ENCODE measurements at regions not wholly inside any gene's neighbourhood (a gene's known extent, or its start where the extent isn't known, plus 50 kb on each side); places are given as distances from the start of the nearest gene placed in this dataset.

DNA sequence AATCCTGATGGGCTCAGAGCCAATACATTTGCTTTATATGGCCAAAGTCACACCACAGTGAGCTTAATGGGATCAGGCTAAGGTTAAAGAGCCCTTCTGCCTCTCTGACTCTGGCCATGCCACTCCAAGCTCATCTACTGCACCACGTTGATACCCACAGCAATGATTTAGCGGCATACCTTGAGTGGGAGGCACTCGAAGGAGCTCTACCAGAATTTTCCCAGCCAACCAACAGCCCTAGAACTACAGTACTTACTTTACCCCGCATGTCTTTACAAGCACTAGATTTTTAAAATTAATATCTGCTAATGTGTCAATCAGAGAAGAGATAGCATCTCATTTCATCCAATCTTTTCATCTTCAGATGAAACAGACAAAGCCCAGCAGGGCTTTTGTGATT, 300.5 kb downstream of the GRIN2B start:
- no peak for DNase-seq (ENCODE audit: low spot score)

DNA sequence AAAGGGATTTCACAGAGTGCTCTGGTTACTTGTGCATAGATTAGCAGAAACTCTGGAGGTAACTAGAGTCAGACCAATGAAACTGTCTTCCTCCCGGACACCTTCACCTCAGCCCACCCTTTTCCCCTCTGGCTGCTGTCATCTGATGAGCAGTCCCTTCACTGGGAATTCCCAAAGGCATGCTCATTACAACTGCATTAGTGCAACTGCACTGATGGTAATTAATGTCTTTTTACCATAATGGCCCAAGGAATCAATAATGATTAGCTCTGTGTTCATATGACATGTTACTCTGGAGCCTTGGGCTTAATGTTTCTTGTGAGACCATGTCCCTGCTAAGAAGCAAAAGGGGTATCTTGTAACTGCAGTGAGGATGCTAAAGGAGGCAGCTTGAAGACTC, 304.5 kb downstream of the GRIN2B start:
- no peak for DNase-seq (ENCODE audit: low spot score)

DNA sequence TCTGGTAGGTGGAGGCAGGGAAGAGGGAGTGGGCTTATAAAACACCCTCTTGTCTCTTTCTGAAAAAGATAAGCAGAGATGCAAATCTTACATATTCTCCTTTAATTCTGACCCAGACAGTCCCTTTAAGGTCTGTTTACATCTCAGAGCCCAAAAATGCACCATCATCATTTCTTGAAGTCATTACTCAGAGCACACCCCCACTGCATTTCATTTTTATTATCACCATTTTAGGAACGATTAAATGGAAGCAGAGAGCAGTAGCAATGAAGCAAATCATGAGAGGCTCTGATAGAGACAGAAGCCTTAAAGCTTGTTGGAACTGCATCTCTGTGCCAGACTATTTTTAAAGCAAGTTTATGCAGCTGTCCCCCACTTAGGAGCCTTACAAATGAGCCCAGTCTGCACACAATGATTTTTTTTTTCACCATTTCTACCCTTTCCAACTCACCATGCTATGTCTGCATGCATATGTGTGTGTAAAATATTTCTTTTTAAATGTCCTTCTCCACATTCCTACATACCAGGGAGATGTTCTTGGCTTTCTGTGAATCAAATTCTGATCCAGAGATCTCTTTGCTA, 311.0 kb downstream of the GRIN2B start:
- DNase-seq (ENCODE audit: low spot score), result no peak

DNA sequence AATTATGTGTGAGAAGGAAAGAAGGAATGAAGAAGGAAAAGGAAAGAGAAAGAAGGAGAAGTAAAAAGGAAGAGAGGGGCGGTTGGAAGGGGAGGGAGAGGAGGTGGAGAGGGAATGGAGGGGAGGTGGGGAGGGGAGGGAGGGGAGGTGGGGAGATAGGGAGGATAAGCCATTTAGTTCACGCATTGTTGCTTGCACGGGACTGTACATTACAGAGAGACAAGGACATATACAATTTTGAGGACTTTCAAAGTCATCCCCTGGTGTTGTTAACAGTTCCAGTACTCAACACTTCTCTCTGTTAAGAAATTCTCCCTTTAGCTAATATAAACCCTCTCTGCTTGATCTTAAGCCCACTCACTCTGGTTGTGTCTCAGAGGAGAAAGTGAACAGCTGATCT, 312.5 kb downstream of the GRIN2B start:
- no peak for DNase-seq (ENCODE audit: low spot score)

DNA sequence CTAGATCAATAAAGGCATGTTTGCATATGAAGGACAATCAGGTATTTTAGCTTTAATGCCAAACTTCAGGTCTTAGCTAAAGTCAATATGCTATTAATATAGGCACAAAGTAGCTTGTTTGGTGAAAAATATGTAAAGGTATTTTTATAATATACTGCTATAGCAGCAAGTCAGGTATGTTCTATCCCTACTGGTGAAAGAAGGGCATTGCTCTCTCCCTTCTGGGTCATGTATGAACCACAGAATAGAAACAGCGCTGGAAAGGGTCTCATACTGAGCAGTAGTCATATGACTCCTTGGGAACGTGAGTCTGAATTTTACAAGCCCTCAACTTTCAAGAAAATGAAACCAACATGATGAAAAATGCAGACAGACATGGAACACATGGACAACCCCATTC, 314.6 kb downstream of the GRIN2B start:
- no peak for DNase-seq (ENCODE audit: low spot score)

DNA sequence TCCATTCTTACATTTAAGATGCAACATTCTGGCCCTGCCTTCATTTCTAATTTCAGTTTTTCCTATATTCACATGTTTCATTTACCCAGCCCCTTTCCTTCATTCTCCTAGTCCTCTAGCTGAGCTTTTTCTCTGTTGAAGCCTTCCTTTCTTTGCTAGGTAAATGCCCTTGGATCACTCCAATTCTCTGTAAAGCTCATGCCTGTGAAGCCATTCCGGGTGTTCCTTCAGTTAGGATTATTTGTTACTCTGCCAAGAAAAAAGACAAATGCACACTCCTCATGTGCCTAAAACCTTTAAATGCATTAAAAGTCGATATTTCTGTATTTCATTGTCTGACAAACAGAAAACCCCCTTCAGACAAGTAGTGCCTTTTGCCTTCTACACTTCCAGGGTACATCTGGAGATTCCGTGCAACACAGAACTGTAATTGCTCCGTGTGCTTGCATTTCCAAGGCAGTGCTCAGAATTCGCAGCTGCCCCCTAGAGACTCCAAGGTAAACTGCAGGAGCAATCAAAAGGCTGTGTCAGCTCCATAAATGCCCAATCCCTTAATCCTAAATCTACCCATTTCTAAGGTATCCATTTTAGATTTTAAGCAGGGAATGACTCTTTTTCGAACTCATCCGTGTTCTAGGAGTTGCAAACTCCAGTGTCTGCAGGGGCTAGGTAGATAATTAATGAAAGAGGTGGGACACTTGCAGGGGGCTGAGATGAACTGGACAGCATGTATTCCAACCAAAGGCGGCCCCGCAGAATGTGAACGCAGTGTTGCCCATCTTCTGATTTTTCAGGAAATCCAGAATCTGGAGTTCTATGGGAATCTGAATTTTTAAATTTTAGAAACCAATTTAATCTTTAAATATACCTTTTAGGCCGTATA, 320.2 kb downstream of the GRIN2B start:
- DNase-seq (ENCODE audit: low spot score), result peak; percentile 31

DNA sequence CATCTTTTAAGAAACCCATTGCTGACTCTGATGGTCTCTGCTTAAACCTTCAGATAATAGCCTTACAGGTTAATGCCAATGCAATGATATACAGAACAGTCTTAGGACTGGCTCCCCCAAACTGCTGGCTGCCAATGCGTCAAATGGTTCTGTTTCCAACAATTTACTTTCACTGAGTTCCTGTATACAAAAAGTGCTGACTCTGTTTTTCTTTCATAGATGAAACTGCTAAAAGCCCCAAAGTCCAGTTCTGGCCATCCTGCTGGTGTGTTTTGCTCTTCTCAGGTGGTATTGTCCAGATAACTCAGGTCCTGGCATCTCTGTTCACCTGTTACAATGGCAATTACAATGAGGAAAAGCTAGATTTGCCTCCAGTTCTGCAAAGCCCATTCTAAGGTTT, 326.9 kb downstream of the GRIN2B start:
- DNase-seq (ENCODE audit: low spot score), result no peak

DNA sequence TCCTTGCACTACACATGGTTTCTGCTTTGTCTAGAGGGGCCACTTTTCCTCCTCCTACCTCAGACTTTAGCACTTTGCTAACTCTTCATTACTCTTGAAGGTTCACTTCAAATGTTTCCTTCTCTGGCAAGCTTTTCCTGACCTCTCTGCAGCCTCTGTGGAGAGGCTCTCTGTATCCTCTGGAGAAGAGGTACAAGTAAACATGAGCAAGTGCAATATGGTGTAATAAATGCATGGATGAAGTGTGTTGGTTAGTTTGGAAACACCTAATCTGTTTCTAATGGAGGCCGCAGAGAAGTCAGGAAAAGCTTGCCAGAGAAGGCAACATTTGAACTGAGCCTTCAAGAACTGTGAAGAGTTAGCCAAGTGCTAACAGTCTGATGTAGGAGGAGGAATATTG, 329.3 kb downstream of the GRIN2B start:
- DNase-seq (ENCODE audit: low spot score), result no peak

DNA sequence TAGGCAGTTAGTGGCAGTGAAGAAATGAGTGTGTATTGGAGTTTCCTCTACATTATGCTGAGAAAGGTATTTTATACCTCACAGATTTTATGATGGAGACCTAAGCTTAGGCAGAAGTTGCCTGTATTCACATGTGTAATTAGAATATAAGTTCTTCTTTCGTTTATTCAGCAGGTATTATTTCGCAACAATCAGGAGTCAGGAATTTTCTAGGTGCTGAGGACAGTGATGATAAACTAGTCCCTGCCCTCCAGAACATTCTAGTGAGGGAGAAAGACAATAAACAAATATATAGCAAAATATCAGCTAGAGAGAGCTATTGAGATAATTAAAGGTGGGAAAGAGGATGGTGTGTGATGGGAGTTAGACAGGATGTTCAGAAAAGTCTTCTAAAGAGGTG, 345.7 kb downstream of the GRIN2B start:
- DNase-seq (ENCODE audit: low spot score), result no peak

DNA sequence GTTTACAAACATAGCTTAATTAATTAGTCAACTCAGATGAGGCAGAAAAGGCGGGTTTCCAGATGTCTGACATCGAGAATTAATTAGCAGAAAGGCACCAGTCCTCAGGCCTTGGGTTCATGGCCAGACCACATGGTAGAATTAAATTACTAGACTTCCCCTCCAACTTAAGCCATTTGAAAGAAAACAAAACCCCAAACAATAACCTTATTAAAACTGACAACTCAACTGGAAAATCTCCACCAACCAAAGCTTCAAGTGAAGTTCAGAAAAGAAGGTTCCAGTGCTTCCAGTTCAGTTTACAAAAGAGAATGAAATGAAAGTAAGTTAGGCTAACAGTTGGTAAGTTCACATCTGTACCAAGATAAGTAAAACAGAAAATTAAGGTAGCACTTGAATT, 349.5 kb downstream of the GRIN2B start:
- no peak for DNase-seq (ENCODE audit: low spot score)

DNA sequence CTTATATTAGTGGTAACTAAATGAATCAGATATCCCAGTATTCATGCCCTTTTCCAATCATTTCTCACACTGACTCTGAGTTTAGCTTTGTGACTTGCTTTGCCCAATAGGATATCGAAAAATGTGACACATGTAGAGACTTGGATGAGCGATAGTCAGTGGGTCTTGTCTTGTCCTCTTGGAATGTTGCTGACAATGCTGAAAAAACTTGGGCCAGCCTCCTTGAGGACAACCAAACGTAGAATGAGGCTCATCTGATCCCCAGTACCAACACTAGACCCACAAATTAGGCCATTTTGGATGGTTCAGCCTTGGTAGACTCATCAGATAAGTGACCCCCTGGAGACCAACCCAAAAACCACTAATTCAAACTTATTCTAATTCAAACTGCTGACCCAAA, 351.0 kb downstream of the GRIN2B start:
- DNase-seq (ENCODE audit: low spot score), result no peak

DNA sequence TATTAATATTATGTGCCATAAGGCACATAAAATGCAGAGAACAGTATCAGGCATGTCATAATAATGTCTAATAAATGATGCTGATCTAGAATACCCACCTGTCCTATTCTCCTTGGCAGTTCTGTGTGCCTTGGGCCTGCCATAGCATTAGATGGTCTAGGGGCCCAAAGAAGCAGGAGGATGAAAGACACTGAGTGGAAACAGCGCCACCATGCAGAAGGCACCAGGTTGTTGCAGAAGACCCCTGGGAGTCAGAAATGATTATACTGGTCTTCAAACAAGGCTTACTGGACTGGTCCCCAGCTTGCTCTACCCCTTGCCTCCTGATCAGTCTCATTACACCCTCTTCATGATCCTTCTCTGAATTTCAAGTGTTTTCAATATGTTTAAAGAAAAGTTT, 353.3 kb downstream of the GRIN2B start:
- no peak for DNase-seq (ENCODE audit: low spot score)

DNA sequence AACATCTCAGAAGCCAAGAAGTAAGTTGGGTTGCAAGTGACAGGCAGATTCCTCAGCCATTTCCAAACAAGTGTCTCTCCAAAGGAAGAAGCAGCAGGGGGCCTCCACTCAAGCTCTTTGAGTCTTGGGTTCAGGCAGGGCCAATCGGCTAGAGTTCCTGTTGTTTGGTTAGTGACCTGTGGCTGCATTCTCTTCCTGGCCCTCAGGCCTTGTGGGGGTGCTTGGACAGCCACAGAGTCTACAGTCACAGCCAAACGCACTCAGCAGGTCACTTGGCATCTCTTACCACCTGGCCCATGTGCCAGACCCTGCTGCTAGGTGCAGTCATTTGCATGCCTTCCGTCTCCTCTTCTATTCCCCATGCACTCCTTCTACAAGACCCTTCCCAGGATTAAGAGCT, 353.9 kb downstream of the GRIN2B start:
- no peak for DNase-seq (ENCODE audit: low spot score)

DNA sequence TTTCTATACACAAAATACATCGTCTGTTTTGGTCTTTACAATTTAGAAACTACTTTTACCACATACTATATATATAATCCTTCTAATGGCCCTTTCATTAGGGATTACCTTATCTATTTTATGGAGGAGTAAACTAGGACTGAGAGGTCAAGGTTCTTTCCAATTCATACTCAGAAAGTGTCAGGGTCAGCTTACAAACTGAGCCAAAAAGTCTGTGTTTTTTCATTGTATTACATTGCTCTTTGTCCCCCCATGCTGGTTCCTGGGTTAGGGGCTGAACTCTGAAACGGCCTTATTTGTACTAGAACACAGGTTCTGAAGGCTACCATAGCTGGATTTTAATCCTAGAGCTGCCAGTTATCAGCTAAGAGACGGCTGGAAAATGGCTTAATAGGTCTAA, 368.1 kb downstream of the GRIN2B start:
- DNase-seq (ENCODE audit: low spot score), result no peak

DNA sequence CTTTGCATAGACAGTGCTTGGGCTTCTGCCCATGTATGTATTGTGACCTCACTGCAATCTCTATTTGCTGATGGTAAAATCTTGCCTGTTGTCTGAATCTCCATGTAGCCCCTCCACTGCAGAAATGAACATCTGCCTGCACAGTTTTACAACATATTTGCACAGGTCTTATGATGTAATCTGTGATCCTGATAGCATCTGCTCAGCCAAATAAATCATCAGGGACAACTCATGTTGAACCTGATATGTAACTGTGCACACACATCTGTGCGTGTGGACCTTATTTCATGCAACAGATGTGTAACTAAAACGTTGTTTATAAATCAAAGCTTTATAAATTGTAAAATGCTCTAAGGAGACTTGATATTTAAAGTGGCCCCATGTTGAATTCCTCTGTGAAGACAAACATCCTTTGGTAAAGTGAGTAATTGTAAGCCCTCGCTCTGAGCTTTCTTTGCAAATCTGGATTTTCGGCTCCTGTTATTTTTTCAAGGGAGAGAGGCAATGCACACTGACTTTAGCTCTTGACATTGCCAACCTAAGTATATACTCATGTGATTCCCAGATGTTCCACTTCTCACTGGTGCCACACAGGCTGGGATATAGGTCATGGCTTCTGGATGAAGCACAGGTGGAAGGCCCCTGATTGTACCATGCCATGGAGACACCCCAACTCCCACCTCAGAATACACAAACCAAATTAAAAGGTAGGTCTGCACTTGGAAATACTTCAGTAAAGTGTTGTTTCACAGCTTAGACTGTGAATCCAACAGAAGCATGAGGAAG, 371.3 kb downstream of the GRIN2B start:
- DNase-seq (ENCODE audit: low spot score), result no peak

DNA sequence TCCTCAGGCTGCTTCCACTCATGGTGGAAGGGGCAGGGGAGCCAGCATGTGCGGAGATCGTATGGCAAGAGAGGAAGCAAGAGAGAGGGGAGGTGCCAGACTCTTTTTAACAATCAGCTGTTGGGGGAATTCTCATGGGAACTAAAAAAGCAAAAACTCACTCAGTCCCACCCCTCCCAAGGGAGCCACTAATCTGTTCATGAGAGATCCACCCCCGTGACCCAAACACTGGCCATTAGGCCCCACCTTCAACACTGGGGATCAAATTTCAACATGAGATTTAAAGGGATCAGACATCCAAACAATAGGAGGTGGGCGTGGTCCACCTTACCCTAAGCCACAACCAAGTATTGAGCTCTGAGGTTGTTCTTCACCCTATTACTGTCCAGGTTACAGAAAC, 375.1 kb downstream of the GRIN2B start:
- DNase-seq (ENCODE audit: low spot score), result no peak

DNA sequence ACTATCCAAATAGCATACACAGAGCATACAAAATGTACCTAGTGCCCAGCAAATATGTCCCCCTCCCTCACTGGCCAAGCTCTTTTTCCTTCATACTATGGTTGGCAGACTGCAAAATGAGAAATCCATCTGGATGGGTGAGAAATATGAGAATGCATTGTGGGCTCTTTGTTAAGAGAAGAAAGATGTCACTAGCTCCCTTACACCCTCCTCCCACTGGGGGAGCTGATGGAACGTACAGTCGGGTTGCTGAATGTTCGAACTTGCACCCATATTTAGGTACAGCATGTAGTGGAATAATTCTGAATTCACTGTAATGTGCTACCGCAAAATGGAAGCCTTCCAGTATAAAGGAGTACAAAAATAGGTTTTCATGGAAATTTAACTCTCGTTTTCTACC, 377.4 kb downstream of the GRIN2B start:
- DNase-seq (ENCODE audit: low spot score), result no peak

DNA sequence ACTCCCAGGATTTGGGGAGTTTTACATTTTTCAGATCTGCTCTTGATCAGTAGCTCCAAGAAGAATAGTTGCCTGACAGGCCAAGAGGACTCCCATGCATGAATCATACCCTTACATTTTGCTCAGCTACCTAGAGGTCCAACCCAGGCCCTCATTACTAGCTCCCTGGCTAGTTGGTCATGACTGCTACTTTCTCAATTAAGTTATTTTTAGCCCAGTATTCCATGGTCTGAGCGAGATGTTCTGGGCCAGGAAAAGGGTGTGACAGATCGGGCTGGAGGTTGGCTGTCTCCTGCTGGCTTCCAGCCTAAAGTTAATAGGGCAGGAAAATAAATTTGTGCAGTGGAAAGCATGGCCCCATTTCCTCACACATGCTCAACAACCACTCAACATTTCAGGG, 379.2 kb downstream of the GRIN2B start:
- DNase-seq (ENCODE audit: low spot score), result no peak

DNA sequence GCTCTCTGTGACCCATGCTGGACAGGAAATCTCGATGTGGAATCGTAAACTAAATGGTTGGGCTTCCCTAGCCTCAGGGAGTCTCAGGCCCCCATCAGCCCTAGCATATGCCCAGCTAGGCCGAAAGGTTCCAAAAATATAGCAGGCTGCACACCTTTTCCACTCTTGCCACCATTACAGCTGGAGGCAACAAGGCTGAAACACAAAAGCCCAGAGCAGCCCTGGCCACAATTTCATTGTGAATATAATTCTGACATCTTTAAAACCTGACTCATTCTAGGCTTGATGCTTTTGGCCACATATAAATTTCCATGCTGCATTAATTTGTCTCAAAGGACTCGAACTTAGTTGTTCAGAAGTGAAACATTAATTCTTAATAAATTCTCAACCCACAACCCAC, 382.2 kb downstream of the GRIN2B start:
- no peak for DNase-seq (ENCODE audit: low spot score)

DNA sequence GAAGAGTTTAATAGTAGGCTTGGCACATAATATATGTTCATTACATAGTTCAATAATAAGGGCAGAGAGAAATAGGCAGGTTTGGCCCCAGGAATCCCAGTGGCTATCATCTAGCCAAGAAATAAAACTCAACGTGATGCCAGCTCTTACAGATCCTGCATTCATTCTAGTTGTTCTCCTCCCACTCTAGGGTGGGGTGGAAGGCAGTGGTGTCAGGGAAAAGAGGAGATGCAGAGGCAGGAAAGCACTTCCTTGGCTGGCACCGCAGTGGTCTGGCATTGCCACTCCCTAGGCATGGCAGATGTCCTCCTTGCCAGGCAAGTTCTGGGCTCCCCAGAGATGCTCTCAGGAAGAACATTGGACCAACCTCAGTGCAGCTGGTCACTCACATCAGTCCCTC, 383.6 kb downstream of the GRIN2B start:
- no peak for DNase-seq (ENCODE audit: low spot score)

DNA sequence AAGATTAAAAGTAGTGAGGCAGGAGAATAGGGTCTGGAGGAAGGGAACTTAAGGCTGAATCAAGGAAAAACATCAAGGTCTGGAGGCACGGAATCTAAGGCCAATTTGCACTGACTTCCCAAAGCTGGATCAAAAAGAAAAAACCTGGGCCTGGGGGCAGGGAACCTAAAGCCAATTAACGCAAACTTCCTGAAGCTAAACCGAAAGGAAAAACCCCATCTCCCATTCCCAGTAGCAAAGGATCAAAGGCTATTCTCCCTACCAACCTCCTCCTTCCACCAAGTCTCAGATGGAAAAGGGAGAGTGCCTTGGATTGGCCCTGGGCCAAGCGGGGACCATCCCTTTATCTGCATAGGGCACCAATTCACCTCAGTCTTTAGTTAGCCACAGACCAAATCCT, 384.2 kb downstream of the GRIN2B start:
- no peak for DNase-seq (ENCODE audit: low spot score)

DNA sequence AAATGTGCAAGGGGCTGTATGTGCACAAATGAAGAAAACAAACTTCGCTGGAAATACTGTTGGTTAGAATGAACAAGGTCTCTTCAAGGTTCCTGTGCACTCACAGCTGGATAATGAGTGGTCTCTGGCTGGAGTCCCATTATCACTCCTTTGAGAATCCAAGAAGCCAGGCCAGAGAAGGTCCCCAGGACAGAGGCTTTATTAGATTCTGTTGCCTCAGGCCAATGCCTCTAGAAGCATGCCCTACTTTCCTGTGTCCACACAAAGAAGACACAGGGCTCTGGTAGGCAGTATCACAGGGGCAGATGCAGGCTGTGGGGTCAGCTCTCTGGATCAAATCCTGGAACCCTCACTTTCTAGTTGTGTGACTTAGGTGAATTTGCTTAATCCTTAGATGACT, 384.7 kb downstream of the GRIN2B start:
- DNase-seq (ENCODE audit: low spot score), result no peak

All from H4 (cell line).